GM21717 (cell line): ENCODE measurements at regions not wholly inside any gene's neighbourhood (a gene's known extent, or its start where the extent isn't known, plus 50 kb on each side); places are given as distances from the start of the nearest gene placed in this dataset.

Experiments used
- ATAC-seq: cut with Tn5 transposase; IDR thresholded peaks from one replicate; pipeline ENCODE4 v1.9.1; 2021; ENCODE audit warnings: mild to moderate bottlenecking, moderate library complexity; ENCODE audit not compliant: unreplicated experiment

DNA sequence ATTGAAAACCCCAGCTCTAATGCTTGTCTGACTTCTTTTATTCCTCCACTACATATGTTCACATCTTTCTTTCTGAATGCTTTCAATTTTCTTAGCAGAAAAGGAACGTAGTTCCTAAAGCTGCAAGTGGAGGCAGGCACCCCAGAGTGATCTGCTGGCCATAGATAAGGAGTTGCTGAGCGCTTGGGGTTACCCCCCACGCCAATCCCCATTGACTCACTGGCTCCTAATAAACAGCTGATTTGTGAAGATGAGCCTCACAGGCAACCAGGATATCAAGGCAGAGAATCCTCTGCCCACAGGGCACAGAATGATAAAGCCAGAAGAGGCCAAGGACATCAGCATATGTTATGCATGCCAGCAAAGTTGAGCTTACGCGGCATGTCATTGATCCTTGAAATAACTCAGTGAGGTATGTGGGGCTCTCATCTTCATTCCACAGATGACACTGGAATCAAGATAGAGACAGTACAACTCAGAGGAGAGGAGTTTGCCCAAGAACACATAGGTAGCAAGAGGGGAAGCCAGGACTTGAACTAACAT, 129.1 kb upstream of the PTPRT start:
- ATAC-seq = no peak

DNA sequence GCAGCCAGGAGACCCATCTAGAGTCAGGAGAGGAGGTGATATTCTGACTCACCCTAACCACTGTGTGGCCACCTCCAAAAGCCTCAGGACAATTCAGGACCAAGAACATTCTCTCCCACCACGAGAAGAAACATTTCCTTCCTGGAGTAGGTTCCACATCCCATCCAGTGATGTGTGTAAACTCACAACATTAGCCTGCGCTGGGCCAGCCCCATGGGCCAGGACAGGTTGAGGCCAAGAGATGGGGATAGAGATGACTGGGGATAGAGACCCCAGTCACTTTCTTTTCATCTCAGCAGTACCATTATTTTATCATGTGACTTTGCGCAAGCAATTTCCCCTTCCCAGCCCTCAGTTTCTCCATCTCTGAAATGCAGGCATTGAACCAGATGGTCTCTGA, 126.6 kb upstream of the PTPRT start:
- no peak for ATAC-seq

DNA sequence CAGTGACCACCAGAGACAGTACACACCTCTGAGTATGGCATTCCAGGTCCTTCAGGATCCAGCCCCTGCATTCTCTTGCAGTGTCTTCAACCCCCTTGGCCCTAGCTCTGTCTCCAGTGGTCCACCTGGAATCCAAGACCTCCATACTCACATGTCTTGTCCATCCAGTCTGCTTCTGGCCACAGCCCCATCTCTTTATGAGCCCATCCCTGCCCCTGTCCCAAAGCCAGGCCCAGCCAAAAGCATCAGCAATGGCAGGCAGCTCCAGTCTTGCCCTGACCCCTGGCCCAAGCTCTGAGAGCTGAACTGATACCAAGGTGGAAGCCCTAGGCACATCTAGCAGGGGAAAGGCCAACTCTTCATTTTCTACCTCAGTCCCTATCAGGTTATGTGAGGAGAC, 119.6 kb upstream of the PTPRT start:
- no peak for ATAC-seq

DNA sequence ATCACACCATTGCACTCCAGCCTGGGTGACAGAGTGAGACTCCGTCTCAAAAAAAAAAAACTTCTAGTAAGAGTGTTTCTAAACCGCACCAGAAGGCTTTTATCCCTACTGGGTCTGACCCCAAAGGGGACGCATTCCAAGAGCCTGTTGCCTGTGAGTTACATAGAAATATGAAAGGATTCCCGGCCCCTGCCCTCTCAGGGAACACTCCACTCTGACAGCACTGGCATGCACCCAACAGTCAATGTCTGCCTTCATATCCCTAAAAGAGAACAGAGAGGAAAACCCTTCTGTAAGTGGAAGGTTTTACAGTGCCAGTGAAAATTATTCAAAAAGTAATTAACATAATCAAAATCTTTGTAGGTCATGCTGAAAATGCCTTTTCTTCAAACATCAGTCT, 117.1 kb upstream of the PTPRT start:
- ATAC-seq = no peak

DNA sequence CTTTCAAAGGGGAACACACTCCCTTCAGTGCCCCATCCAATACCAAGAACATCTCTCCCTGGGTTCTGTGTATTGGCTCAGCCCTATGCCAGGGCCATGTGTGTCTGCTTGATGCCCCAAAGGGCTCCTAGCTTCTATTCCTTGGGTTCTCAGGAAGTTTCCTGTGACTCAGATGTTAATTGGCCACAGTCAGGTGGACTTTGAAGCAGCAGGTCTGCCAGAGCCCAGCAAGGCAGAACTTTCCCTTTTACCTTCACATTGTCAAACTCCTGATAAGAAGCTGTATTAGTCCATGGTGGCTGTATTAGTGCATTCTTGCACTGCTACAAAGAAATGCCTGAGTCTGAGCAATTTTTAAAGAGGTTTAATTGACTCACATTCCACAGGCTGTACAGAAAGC, 116.0 kb upstream of the PTPRT start:
- no peak for ATAC-seq

DNA sequence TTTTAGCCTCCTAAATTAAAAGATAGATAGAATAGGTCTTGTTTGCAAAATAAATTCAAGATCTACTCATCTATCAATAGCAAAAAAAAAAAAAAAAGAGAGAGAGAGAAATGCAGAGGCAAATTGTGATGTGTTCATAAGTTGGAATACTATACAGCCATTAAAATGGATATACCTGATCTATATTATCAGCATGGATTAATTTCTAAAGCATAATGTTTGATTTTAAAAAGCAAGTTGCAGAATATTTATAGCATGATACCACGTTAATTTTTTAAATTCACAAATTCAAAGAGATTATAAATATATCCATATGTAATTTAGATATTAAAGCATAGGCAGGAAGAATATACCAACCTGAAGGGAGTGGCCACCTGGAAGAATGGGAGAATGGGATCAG, 114.9 kb upstream of the PTPRT start:
- ATAC-seq = no peak

DNA sequence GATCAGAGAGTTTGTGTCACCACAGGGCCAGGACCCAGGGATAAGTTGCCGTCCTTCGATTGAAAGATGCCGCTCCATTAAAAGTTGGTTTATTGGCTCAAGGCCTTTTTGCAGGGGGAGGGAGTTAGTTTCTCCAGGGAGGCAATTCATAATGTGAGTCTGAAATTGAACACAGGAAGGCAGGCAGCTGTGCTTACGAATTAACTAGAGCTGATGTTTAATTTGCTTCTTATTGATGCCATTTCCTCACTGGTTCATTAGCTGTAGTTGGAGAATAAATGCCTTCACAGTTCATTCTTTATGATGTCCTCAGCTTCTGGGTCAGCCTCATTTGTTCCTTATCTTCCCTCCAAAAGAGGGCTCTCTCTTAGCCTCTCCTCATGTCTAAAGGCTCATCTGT, 113.2 kb upstream of the PTPRT start:
- no peak for ATAC-seq

DNA sequence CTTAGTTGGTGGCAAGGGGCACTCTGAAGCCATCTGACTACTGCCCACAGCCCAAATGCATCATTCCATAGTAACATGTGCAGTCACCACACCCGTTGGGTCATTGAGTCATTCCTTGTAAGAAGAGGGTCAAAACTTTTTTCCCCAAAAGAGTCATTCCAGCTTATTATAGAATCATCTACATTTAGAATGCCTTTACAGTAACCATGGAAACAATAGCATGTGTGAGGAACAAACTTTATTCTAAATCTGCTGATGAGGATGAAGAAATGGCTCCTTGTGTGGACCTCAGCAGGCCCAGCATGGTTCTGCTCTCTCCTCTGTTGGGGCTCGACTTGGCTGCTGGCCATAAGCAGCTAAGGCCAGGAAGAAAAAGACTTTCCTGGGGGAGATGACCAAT, 111.2 kb upstream of the PTPRT start:
- ATAC-seq = no peak

DNA sequence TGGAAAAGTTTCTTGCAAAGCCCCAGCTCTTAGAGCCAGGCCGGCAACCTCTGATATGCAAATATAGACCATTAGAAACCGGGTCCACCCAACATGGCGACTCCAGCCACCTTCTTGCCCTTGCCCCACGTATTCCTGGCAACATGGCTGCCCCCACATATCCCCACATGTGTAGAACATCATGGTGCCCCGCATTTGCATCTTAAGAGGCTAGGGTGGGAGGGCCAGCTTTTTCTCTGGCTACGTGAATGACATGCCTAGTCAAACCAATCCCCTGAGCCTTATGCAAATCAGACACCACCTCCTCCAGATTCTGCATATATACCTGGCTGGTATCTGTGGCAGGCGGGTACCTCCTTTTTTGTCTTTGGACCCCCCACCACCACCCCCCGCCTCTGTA, 106.1 kb upstream of the PTPRT start:
- no peak for ATAC-seq

DNA sequence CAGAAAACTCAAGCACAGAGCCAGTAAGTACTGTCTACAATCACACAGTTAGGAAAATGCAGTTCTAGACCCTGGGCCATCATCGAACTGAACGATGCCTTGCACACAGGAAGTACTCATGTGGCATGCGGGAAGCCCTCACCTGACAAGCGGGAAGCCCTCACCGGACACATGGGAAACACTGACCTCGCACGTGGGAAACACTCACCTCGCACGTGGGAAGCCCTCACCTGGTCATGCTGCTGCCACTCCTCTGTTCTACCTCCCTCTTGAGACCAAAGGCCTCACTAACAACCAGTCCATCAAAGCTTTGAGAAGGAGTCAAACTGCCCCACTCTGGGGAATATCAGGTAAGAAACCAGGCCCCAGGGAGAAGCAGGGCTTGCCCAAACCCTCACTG, 105.6 kb upstream of the PTPRT start:
- no peak for ATAC-seq

DNA sequence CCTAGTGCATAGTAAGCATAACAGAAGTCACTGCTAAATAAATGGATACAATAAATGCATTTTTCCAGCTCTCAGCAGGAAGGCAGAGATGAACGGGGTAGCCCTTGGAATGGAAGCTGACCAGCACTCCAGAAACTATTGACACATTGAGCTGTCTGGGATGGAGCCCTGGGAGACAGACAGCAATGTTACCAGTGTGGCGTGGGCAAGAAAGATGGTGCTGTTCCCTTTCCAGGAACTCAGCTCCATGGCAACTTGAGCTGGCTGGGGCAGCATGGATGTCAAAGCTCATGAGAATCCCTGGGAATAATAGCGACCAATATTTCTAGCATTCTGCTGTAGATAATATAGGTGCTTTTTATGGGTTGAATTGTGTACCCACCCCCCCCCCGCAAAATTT, 104.3 kb upstream of the PTPRT start:
- ATAC-seq = no peak

DNA sequence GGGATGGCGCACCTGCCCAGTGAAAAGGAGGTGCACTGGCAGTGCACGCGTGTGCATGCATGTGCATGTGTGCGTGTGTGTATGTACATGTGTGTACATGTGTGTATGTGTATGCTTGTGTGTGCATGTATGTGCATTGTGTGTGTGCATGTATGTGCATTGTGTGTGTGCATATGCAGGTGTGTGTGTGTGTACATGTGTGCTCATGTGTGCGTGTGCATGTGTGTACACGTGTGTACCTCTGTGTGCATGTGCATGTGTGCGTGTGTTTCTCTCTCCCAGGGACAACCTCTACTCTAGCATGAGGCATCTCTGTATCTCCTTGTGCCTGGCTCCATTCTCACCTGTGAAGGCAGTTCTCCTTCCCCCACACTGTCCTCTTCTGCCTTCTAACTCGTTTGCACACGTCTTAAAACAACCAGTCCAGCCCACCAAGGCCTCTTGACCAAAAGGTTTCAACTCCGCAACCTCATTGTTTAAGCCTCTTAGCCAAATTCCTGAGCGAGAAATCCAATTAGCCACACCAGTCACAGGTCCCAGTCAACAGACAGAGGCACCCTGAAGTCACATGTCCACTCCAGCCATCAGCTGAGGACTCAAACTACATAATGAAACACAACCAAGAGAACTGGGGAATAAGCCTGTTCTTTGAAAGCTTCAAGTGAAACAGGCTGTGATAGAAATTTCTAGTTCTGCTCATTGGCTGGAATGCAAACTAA, 103.5 kb upstream of the PTPRT start:
- no peak for ATAC-seq

DNA sequence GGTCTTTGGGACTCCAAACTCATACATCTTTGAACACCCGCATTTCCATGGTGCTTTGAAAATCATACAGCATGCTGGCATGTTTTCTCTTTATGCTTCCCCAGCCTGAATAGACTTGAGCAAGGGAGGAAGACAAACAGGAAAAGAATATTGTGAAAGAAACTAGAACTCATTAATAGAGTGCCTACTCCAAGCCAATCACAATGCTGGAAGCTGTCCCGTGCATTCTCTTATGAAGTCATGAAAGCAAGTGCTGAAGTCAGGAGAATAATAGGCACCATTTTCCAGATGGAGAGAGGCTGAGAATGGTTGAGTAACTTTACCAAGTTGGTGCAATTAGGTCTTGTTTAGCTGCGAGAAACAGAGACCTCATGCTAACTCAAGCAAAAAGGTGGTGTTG, 102.5 kb upstream of the PTPRT start:
- ATAC-seq = no peak

DNA sequence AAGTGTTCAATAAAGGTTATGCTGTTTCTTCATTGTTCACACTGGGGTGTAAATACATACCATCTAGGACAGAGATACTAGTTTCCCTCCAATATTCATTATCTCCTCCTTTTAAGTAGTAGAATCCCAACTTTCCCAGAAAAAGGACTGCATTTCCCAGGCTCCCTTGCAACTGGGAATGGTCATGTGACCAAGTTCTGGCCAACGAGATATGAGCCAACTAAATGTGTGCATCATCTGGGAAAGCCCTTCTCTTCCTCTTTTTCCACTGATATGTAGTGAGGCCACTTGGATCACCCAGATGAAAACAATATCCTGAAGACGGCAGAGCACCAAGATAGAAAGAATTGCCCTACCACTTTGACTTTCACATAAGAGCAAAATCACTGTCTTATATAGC, 97.9 kb upstream of the PTPRT start:
- no peak for ATAC-seq

DNA sequence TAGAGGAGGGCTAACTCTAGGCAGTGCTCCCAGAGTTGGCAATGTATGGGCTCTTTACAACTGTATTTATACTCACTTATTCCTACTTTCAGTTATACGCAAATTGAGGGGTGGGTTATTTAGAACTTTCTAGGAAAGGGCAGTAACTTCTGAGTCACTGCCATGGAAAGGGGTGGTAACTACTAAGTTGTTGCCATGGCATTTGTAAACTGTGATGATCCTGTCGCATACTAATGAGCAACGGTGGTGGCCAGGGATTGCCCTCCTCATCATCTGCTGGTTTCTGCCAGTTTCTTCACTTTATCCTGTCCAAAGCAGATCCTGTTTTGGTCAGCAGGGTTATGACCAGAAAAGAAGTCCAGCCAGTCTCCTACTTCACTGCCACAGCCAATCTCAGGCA, 95.5 kb upstream of the PTPRT start:
- no peak for ATAC-seq

DNA sequence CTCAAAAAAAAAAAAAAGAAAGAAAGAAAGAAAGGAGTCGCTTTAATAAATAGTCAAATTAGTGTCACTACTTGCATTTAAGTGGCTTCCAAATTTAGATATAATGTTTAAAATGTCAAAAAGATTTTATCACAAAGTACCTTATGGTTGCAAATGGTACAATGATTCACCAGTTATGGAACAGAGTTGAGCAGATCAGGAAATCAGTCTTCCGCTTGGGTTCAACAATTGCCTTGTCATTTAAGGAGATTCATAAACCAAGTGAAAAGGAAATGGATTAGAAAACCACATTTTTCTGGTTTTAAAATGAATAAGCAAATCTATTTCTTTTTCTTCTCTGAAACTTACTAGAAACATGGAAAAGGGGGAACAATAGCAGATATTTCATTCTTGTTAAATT, 94.8 kb upstream of the PTPRT start:
- ATAC-seq = no peak

DNA sequence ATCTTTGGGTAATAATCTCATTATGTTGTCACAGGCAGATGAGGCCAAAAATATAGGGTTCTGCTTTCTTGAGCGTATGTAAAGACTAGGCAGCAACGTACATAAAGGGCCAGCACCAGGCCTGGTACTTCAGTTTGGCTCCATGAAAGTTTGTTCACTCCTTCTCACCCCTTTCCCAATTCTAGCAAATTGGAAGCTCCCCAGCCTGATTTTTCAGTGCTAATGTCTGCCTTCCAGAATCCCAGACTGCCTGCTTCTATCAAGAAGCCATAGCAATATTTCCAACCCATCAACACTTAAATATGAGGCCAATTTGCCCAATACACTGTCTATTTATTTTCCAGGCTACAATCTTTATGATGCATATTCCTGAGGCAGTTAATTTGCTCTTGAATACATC, 93.4 kb upstream of the PTPRT start:
- ATAC-seq = no peak

DNA sequence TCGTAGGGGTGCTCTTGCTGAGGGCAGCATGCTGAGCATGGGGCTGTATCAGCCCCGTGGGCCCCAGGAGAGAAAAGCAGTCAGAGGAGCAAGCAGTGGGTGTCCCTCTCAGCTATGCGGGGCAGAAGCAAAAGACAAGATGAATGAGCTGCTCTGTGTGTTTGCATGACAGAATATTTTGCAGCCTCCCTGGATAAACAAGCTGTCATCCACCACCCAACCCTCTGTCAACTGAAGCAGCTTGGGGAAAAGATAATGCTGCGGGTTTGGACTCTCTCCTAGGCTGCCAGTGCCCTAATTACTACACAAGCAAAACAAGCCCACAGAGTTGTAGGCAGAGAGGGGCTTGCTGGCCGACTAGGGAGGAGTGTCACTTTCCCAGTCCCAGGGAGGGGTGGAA, 82.3 kb upstream of the PTPRT start:
- no peak for ATAC-seq

DNA sequence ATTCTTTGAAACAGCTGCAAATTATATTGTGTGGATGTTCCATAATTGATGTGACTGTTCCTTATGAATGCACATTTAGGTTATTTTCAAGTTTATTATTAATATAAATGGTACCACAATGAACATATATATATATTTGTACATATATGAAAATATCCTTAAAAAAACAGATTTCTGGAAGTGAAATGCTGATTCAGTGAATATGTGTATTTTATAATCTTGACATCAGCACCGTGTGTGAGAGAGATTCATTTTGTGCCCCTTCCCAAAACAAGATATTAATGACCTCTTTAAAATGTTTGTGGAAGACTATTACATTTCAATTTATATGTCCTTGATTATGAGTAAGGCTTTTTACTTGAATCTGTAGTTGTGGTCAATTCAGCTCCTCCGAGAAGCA, 75.7 kb upstream of the PTPRT start:
- no peak for ATAC-seq

DNA sequence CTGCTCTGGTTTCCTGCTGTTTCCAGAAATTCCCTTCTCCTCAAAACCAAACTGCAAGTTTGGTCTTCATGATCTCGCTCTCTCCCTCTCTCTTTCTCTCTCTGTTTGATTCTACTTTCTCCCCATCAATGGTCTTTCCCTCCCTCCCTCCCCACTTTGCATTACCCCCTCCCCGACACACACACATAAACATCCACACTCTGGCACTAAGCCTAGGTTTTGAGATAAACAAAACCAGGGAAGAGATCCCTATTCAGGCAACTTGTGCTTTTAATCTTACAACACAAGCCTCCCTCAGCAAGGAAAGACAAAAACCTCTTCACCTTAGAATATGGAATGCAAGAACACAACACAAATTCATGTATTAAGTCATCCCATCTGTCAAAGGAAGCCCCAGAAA, 73.5 kb upstream of the PTPRT start:
- no peak for ATAC-seq

DNA sequence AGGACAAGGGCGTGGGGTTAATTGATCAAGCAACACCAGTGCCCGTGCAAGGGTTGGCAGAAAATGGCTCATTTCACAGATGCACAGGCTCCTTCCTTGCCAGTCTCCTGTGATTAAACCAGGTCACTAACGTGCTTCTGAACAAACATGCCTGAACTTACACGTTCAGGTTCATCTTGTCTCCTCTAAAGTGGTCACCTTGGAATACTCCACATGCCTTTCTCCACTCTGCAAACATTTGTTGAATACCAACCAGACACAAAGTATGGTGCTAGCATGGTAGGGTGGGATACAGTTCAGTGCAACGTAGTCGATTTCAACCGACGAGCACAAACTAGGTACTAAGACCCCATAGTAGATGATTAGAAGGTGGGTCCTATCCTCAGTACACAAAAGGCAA, 72.6 kb upstream of the PTPRT start:
- no peak for ATAC-seq

DNA sequence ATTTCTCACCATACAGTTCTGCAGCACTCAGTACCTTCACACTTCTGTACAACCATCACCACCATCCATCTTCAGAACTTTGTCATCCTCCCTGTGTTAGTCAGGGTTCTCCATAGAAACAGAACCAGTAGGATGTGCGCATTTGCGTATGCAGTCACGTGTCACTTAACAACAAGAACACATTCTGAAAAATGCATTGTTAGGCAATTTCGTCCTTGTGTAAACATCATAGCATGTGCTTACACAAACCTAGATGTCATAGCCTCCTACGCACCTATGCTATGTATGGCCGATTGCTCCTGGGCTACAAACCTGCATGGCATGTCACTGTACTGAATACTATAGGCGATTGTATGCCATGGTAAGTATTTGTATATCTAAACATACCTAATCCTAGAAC, 66.2 kb upstream of the PTPRT start:
- ATAC-seq = no peak

DNA sequence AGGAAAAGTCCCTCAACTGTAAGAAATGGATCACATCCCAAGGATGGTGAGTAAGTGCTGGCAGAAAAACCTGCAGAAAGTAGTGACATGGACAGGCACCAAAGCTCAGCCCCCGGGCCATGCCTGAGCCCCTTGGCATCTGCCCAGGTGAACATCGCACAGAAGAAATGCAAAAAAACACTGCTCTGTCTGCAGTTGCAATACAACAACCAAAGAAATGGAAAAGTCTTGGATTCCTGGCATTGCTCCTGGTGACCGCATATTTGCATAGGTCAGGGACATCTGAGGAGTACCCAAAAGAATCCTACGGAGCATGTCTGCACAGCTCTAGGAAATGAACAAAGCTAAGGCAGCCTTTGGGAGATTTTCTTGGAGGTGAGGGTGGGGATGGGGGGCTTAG, 63.1 kb upstream of the PTPRT start:
- ATAC-seq = no peak
